ENCODE measurements at regions not wholly inside any gene's neighbourhood (a gene's known extent, or its start where the extent isn't known, plus 50 kb on each side); places are given as distances from the start of the nearest gene placed in this dataset.

DNA sequence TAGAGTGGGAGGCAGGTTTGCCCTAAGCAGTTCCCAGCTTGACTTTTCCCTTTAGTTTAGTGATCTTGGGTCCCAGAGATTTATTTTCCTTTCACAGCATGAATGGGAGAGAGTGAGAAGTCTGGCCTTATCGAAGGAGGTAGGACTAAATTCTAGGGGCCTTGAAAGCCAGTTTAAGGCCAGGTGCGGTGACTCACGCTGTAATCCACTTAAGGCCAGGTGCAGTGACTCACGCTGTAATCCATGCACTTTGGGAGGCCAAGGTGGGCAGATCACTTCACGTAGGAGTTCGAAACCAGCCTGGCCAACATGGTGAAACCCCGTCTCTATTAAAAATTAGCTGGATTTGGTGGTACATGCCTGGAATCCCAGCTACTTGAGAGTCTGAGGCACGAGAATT is 392.2 kb downstream of the ACTR3B start:
- H3K36me3 ChIP-seq (ENCODE audit: insufficient read depth, low read depth, low read length): no peaks in the 10 kb centered on the region
- no peak overlapping the region for H3K27ac ChIP-seq (ENCODE audit: low read length)
- H3K4me1 ChIP-seq (ENCODE audit: insufficient read depth, low read length): no peaks in the 10 kb centered on the region
- H3K27me3 ChIP-seq (ENCODE audit: insufficient read depth, low read length): no peaks in the 10 kb centered on the region
- no peaks in the 10 kb centered on the region for H3K9me3 ChIP-seq (ENCODE audit: insufficient read depth, low read depth, low read length)
- H3K4me3 ChIP-seq (ENCODE audit: low read length): no peak overlapping the region
- no peak overlapping the region for H3K9ac ChIP-seq (ENCODE audit: low read depth, low read length)

DNA sequence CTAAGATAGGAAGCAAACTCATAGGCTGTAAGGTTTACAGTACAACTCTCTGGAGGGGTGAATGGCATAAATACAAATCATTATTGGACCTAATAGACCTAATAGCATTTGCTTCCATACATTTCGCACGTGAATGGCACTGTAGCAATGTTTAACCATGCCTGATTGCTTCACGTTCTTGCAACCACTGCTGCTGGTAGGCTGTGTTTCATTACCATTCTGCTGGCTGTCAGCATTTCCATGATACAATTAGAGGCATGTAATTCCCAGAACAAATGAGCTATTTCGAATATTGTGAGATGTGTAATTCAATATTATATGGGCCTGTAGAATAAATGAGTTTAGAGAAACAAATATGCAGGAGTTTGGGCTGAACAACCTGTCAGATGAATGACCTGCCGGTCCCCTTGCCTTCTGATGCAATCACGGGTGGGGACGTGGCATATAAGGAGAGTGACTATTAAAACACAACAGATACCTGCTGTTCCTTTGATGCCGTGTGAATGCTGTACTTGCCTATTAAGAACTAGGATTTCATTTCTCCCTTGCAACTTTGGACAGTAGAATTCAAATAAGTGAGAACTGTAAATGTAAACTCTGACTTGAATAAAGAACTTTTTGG is 393.4 kb downstream of the ACTR3B start:
- H3K27ac ChIP-seq (ENCODE audit: low read length): no peak overlapping the region

DNA sequence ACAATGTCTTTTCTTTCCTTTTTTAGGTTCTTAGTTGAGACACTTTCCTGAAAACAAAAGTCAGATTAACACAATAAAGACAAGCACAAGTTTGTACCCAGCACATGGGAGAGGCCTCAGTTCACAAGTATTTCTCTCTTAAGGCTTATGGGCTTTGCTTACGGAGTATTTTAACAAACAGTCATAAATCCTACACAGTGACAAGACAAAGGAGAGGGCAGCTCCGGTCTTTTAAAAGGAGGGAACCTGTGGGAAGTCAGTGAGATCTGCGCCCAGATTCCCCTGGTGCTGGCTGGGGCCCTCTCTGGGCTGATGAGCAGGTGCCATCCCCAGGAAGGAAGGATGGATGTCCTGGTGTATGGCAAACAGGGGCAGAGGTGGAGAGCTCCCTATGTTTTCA is 398.6 kb downstream of the ACTR3B start:
- H3K9ac ChIP-seq (ENCODE audit: low read depth, low read length): no peak overlapping the region
- H3K27me3 ChIP-seq (ENCODE audit: insufficient read depth, low read length): no peaks in the 10 kb centered on the region
- H3K9me3 ChIP-seq (ENCODE audit: insufficient read depth, low read depth, low read length): no peaks in the 10 kb centered on the region
- H3K4me1 ChIP-seq (ENCODE audit: insufficient read depth, low read length): peaks cover 10% of the 10 kb centered on the region
- no peak overlapping the region for H3K27ac ChIP-seq (ENCODE audit: low read length)
- H3K4me3 ChIP-seq (ENCODE audit: low read length): no peak overlapping the region
- no peaks in the 10 kb centered on the region for H3K36me3 ChIP-seq (ENCODE audit: insufficient read depth, low read depth, low read length)

More for the DNA sequence above, 393.4 kb downstream of the ACTR3B start:
- H3K9ac ChIP-seq (ENCODE audit: low read depth, low read length): no peak overlapping the region
- H3K27me3 ChIP-seq (ENCODE audit: insufficient read depth, low read length): no peaks in the 10 kb centered on the region
- H3K36me3 ChIP-seq (ENCODE audit: insufficient read depth, low read depth, low read length): no peaks in the 10 kb centered on the region
- no peaks in the 10 kb centered on the region for H3K9me3 ChIP-seq (ENCODE audit: insufficient read depth, low read depth, low read length)
- no peak overlapping the region for H3K4me3 ChIP-seq (ENCODE audit: low read length)
- peaks cover 8% of the 10 kb centered on the region for H3K4me1 ChIP-seq (ENCODE audit: insufficient read depth, low read length)

DNA sequence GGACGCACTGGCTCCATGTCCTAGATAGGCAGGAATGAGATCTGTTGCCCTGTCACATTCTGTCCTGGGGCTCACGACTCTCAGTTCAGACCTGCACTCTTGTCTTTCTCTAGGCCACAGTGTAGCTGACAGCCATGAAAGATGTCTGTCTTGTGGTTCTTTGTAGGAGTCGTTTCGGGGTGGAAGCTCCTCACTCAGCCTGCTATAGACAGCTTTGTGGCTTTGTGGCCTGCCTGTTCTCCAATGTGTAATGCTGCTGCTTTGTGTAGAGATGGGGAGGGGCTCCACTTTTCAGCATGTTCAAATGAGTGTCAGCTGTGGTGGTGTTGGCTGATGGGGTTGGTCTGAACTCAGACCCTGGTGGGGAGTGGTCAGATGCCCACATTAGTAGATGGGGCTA is 410.7 kb downstream of the ACTR3B start:
- no peaks in the 10 kb centered on the region for H3K27me3 ChIP-seq (ENCODE audit: insufficient read depth, low read length)
- H3K4me3 ChIP-seq (ENCODE audit: low read length): no peak overlapping the region
- no peak overlapping the region for H3K27ac ChIP-seq (ENCODE audit: low read length)
- H3K9me3 ChIP-seq (ENCODE audit: insufficient read depth, low read depth, low read length): no peaks in the 10 kb centered on the region
- no peaks in the 10 kb centered on the region for H3K36me3 ChIP-seq (ENCODE audit: insufficient read depth, low read depth, low read length)
- H3K9ac ChIP-seq (ENCODE audit: low read depth, low read length): no peak overlapping the region
- no peaks in the 10 kb centered on the region for H3K4me1 ChIP-seq (ENCODE audit: insufficient read depth, low read length)

DNA sequence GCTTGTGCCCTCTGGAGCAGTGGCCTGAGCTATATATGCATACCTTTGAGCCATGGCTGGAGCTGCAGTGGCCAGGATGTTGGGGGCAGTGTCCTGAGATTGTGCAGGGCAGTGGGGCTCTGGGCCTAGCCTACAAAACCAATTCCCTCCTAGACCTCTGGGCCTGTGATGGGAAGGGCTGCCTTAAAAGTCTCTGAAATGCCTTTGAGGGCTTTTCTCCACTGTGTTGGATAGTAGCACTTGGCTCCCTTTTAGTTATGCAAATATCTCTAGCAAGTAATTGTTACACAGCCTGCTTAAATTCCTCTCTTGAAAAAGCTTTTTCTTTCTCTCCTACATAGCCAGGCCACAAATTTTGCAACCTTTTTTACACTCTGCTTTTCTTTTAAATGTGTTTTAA is 426.4 kb downstream of the ACTR3B start:
- no peak overlapping the region for H3K4me3 ChIP-seq (ENCODE audit: low read length)
- H3K9ac ChIP-seq (ENCODE audit: low read depth, low read length): no peak overlapping the region
- no peaks in the 10 kb centered on the region for H3K27me3 ChIP-seq (ENCODE audit: insufficient read depth, low read length)
- no peaks in the 10 kb centered on the region for H3K9me3 ChIP-seq (ENCODE audit: insufficient read depth, low read depth, low read length)
- no peaks in the 10 kb centered on the region for H3K4me1 ChIP-seq (ENCODE audit: insufficient read depth, low read length)
- no peaks in the 10 kb centered on the region for H3K36me3 ChIP-seq (ENCODE audit: insufficient read depth, low read depth, low read length)
- H3K27ac ChIP-seq (ENCODE audit: low read length): no peak overlapping the region

DNA sequence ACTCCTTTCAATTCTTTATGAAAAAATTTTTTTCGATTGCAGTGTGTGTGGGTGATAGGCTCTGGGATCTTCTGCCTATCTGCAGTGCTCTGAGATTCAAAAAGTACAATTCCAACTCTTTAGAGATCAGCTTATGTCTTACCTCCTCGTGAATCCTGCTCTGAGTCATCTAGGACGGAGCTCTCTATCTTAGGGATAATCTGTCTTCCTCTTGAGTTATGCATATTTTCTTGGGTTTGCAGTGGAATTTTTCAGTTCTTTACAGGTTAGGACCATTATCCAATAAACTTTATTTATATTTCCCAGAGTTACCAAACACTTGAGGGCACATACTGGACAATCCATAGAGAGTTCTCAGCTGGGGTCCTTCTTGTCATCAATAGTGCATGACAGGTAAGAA is 428.6 kb downstream of the ACTR3B start:
- Histone ChIP-seq H3K4me3 (ENCODE audit: low read length) (no peak overlapping the region), H3K27me3 (ENCODE audit: insufficient read depth, low read length) (no peaks in the 10 kb centered on the region), H3K27ac (ENCODE audit: low read length) (no peak overlapping the region), H3K36me3 (ENCODE audit: insufficient read depth, low read depth, low read length) (no peaks in the 10 kb centered on the region), H3K9ac (ENCODE audit: low read depth, low read length) (no peak overlapping the region), H3K9me3 (ENCODE audit: insufficient read depth, low read depth, low read length) (no peaks in the 10 kb centered on the region), H3K4me1 (ENCODE audit: insufficient read depth, low read length) (no peaks in the 10 kb centered on the region; the same call in 1 of the 2 replicates)

DNA sequence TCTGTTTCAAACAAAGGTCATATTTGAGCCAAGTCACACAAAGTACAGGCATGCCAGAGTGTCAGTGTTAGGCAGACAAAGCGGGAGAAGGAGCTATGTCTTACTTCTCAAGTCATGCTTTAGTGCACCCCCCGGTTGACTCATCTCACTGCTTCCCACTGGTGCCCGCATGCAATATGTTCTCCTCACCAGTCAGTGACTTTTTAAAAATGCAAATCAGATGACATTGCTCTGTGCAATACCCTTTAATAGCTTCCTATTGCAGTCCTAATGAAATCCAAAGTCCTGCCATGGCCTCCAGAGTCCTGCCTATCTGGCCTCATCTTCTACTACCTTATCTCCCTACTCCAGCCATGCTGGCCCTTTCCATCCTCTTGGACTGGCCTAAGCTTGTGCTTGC is 429.1 kb downstream of the ACTR3B start:
- H3K27ac ChIP-seq (ENCODE audit: low read length): no peak overlapping the region
- no peaks in the 10 kb centered on the region for H3K36me3 ChIP-seq (ENCODE audit: insufficient read depth, low read depth, low read length)
- H3K9me3 ChIP-seq (ENCODE audit: insufficient read depth, low read depth, low read length): no peaks in the 10 kb centered on the region
- no peaks in the 10 kb centered on the region for H3K27me3 ChIP-seq (ENCODE audit: insufficient read depth, low read length)
- H3K4me3 ChIP-seq (ENCODE audit: low read length): no peak overlapping the region
- no peak overlapping the region for H3K9ac ChIP-seq (ENCODE audit: low read depth, low read length)
- no peaks in the 10 kb centered on the region; the same call in 1 of the 2 replicates for H3K4me1 ChIP-seq (ENCODE audit: insufficient read depth, low read length)

DNA sequence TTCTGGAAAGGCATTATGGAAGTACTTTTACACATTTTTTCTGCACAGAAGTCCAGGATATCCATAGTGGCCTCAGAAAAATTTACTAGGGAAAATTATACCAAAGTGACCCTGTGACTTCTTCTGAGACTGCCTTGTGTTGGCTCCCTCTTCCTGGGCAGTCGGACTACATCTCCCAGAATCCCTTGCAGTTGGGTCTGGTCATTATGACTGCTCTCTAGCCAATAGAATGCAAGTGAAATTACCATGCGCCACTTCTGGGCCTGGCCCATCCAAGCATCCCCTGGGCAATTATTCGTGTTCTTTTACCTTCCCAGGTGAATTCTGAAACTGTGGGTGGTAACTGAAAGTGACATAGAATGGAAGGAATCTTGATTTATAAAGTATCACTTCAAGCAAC is 430.9 kb downstream of the ACTR3B start:
- H3K36me3 ChIP-seq (ENCODE audit: insufficient read depth, low read depth, low read length): no peaks in the 10 kb centered on the region
- H3K4me3 ChIP-seq (ENCODE audit: low read length): no peak overlapping the region

DNA sequence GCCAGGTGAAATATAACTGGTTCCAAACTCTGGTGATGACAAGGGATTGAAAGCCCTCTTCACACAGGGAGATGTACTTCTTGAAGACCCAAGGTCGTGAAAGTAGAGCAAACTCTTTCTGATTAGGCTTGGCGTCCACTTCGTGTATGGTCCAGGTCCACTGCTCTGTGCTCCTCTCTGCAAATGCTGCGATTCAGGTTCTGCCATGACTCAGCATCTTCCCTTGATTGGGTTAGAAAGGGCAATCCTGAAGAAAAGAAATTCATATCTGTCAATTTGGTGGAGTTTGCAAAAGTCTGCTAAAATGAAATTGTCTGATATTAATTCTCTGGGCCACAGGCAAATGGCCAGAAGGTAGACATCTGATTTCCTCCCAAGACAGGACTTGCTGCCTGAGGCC is 431.4 kb downstream of the ACTR3B start:
- H3K9me3 ChIP-seq (ENCODE audit: insufficient read depth, low read depth, low read length): no peaks in the 10 kb centered on the region

More for the DNA sequence above, 430.9 kb downstream of the ACTR3B start:
- no peak overlapping the region for H3K27ac ChIP-seq (ENCODE audit: low read length)
- H3K9ac ChIP-seq (ENCODE audit: low read depth, low read length): no peak overlapping the region
- H3K27me3 ChIP-seq (ENCODE audit: insufficient read depth, low read length): no peaks in the 10 kb centered on the region
- no peaks in the 10 kb centered on the region for H3K9me3 ChIP-seq (ENCODE audit: insufficient read depth, low read depth, low read length)
- no peaks in the 10 kb centered on the region; the same call in 1 of the 2 replicates for H3K4me1 ChIP-seq (ENCODE audit: insufficient read depth, low read length)

DNA sequence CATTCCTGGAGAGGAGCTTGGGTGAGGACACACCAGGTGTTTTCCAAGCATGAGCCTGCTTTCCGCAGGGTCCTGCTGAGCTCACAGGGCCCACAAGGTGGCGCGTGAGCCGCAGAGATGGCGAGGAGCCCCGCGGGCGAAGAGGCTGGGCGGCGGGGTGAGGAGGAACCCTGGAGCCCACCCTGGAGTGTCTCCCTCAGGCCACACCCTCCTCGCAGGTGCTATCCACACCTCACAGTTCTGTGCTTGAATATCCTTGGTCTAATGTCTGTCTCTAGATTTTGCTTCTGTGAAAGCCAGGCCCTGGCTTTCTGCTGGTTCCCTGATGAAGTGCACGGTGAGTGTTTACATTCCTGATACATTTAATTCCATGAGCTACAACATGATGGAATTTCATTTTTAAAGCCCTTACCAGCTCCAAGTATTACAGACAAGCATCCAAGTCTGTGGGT is 433.6 kb downstream of the ACTR3B start:
- H3K4me3 ChIP-seq (ENCODE audit: low read length): 0 out of 2 replicates have a peak overlapping the region, but pooled peaks have one; percentile 4
- no peaks in the 10 kb centered on the region for H3K9me3 ChIP-seq (ENCODE audit: insufficient read depth, low read depth, low read length)
- H3K9ac ChIP-seq (ENCODE audit: low read depth, low read length): no peak overlapping the region
- no peaks in the 10 kb centered on the region for H3K36me3 ChIP-seq (ENCODE audit: insufficient read depth, low read depth, low read length)
- H3K27ac ChIP-seq (ENCODE audit: low read length): no peak overlapping the region
- H3K4me1 ChIP-seq (ENCODE audit: insufficient read depth, low read length): no peaks in the 10 kb centered on the region; the same call in 1 of the 2 replicates
- no peaks in the 10 kb centered on the region for H3K27me3 ChIP-seq (ENCODE audit: insufficient read depth, low read length)

More for the DNA sequence above, 431.4 kb downstream of the ACTR3B start:
- no peaks in the 10 kb centered on the region for H3K36me3 ChIP-seq (ENCODE audit: insufficient read depth, low read depth, low read length)
- H3K4me3 ChIP-seq (ENCODE audit: low read length): no peak overlapping the region
- no peak overlapping the region for H3K27ac ChIP-seq (ENCODE audit: low read length)
- H3K9ac ChIP-seq (ENCODE audit: low read depth, low read length): no peak overlapping the region
- no peaks in the 10 kb centered on the region for H3K27me3 ChIP-seq (ENCODE audit: insufficient read depth, low read length)
- no peaks in the 10 kb centered on the region; the same call in 1 of the 2 replicates for H3K4me1 ChIP-seq (ENCODE audit: insufficient read depth, low read length)

DNA sequence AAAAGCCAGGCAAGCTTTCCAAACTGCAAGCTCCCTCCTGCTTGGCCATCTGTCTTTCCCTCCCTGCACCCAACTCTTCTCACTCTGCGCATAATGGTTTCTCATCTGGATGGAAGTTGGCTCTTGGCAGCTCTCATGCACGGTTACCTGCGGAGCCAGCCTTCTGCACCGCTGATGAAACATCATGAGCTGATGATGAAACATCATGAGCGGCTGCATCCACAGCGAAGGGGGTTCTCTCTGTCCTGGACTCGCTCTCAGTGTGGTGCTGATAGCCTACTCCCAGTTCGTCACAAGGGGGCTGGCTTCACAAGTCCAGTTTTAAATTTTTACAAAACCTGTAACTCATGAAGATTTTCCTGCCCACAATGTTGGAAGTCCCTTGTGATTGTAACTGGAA is 457.5 kb downstream of the ACTR3B start:
- peaks cover 21% of the 10 kb centered on the region for H3K9me3 ChIP-seq (ENCODE audit: insufficient read depth, low read depth, low read length)

DNA sequence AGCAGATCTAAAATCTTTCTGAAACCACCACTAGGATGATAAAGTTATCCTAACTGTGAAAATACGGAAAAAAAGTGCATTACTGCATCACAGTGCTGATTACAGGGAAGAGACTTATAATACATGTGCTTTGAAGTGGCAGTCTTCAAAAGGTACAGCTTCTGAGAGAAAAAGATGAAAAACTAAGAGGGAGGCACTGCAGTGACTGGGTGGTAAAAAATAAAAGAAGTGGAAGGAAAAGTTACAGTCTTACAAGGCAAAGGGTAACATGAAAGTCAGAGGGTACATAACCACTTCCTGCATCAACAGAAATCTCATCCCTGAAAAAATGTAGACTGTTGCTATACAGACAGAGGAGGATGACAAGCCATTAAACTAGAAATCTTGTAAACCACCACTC is 465.3 kb downstream of the ACTR3B start:
- no peaks in the 10 kb centered on the region for H3K36me3 ChIP-seq (ENCODE audit: insufficient read depth, low read depth, low read length)
- no peaks in the 10 kb centered on the region; the same call in 1 of the 2 replicates for H3K9me3 ChIP-seq (ENCODE audit: insufficient read depth, low read depth, low read length)
- H3K4me3 ChIP-seq (ENCODE audit: low read length): no peak overlapping the region
- H3K27me3 ChIP-seq (ENCODE audit: insufficient read depth, low read length): no peaks in the 10 kb centered on the region
- no peak overlapping the region for H3K9ac ChIP-seq (ENCODE audit: low read depth, low read length)
- no peak overlapping the region for H3K27ac ChIP-seq (ENCODE audit: low read length)
- no peaks in the 10 kb centered on the region for H3K4me1 ChIP-seq (ENCODE audit: insufficient read depth, low read length)

More for the DNA sequence above, 457.5 kb downstream of the ACTR3B start:
- no peak overlapping the region for H3K4me3 ChIP-seq (ENCODE audit: low read length)
- no peak overlapping the region for H3K9ac ChIP-seq (ENCODE audit: low read depth, low read length)
- H3K27ac ChIP-seq (ENCODE audit: low read length): no peak overlapping the region
- no peaks in the 10 kb centered on the region for H3K27me3 ChIP-seq (ENCODE audit: insufficient read depth, low read length)
- H3K4me1 ChIP-seq (ENCODE audit: insufficient read depth, low read length): no peaks in the 10 kb centered on the region
- no peaks in the 10 kb centered on the region for H3K36me3 ChIP-seq (ENCODE audit: insufficient read depth, low read depth, low read length)

Data from iPS-20b (cell line).